HL-60 (cell line): ENCODE measurements at regions not wholly inside any gene's neighbourhood (a gene's known extent, or its start where the extent isn't known, plus 50 kb on each side); places are given as distances from the start of the nearest gene placed in this dataset.

ENCODE experiments used
- DNase-seq, 2 experiments: peaks; one replicate each; pipeline ENCODE4 v3.0.0-alpha.2; 2010 to 2020; ENCODE audit warnings: low read depth in 1 of 2, low spot score in 1 of 2
- H3K27ac ChIP-seq: fragments of 250-450 bp; sonication (Bioruptor Pico); replicated peaks from 2 replicates; pipeline ENCODE4 v1.5.1; 2020; ENCODE audit warnings: mild to moderate bottlenecking, moderate library complexity
- H3K27me3 ChIP-seq: fragments of 250-450 bp; sonication (Bioruptor Pico); 2 replicates; pipeline ENCODE4 v1.5.1; 2021; ENCODE audit warnings: mild to moderate bottlenecking, moderate library complexity; ENCODE audit not compliant: insufficient read depth, poor library complexity, severe bottlenecking
- H3K4me3 ChIP-seq: replicated peaks from 2 replicates; pipeline ENCODE4 v1.5.1; 2011; ENCODE audit warnings: mild to moderate bottlenecking, control low read depth, low read length; ENCODE audit not compliant: insufficient read depth
- GABPA ChIP-seq: IDR thresholded peaks from 2 replicates; pipeline ENCODE4 v1.6.1; 2012; ENCODE audit warnings: low read depth
- POLR2AphosphoS5 ChIP-seq: IDR thresholded peaks from 2 replicates; pipeline ENCODE4 v1.6.1; 2012; ENCODE audit warnings: low read depth
- SPI1 ChIP-seq: IDR thresholded peaks from 2 replicates; pipeline ENCODE4 v1.6.1; 2012; ENCODE audit warnings: low read depth, mild to moderate bottlenecking, borderline replicate concordance
- TF ChIP-seq, protein P1 (sequence below): IDR thresholded peaks from 2 replicates; pipeline ENCODE4 v1.6.1; 2012; ENCODE audit warnings: low read depth; ENCODE audit not compliant: insufficient replicate concordance
- TF ChIP-seq, protein P2 (sequence below): IDR thresholded peaks from one replicate; pipeline ENCODE4 v1.5.1; 2011; ENCODE audit warnings: low read length, control low read depth, inconsistent platforms; ENCODE audit not compliant: insufficient read depth

DNA sequence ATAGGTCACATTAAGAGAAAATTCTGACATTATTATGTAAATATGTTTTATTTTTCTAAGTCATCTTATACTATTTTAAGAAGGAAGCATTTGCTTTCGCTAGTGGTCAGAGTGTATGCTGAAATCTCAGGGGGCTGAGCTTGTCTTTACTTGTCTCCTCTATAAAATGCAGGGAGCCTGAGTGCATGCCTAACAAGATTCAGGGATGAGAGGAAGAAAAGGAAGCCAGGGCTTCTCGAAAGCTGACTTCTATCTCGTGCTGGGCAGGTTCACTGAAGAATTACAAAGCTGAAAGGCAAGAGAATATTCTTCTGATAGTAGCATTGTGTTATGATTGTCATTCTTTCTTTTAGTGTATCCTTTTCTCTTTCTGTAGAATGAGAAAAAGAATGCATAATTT lies 467.4 kb downstream of the SOX11 start:
- no peak overlapping the region for H3K27ac ChIP-seq
- no peak for DNase-seq
- TF ChIP-seq, protein P1, sequence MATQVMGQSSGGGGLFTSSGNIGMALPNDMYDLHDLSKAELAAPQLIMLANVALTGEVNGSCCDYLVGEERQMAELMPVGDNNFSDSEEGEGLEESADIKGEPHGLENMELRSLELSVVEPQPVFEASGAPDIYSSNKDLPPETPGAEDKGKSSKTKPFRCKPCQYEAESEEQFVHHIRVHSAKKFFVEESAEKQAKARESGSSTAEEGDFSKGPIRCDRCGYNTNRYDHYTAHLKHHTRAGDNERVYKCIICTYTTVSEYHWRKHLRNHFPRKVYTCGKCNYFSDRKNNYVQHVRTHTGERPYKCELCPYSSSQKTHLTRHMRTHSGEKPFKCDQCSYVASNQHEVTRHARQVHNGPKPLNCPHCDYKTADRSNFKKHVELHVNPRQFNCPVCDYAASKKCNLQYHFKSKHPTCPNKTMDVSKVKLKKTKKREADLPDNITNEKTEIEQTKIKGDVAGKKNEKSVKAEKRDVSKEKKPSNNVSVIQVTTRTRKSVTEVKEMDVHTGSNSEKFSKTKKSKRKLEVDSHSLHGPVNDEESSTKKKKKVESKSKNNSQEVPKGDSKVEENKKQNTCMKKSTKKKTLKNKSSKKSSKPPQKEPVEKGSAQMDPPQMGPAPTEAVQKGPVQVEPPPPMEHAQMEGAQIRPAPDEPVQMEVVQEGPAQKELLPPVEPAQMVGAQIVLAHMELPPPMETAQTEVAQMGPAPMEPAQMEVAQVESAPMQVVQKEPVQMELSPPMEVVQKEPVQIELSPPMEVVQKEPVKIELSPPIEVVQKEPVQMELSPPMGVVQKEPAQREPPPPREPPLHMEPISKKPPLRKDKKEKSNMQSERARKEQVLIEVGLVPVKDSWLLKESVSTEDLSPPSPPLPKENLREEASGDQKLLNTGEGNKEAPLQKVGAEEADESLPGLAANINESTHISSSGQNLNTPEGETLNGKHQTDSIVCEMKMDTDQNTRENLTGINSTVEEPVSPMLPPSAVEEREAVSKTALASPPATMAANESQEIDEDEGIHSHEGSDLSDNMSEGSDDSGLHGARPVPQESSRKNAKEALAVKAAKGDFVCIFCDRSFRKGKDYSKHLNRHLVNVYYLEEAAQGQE = no peak
- TF ChIP-seq GABPA (no peak), SPI1 (no peak), POLR2AphosphoS5 (no peak)
- TF ChIP-seq, protein P2, sequence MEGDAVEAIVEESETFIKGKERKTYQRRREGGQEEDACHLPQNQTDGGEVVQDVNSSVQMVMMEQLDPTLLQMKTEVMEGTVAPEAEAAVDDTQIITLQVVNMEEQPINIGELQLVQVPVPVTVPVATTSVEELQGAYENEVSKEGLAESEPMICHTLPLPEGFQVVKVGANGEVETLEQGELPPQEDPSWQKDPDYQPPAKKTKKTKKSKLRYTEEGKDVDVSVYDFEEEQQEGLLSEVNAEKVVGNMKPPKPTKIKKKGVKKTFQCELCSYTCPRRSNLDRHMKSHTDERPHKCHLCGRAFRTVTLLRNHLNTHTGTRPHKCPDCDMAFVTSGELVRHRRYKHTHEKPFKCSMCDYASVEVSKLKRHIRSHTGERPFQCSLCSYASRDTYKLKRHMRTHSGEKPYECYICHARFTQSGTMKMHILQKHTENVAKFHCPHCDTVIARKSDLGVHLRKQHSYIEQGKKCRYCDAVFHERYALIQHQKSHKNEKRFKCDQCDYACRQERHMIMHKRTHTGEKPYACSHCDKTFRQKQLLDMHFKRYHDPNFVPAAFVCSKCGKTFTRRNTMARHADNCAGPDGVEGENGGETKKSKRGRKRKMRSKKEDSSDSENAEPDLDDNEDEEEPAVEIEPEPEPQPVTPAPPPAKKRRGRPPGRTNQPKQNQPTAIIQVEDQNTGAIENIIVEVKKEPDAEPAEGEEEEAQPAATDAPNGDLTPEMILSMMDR = no peak
- H3K4me3 ChIP-seq = no peak overlapping the region
- no peaks in the 10 kb centered on the region for H3K27me3 ChIP-seq

DNA sequence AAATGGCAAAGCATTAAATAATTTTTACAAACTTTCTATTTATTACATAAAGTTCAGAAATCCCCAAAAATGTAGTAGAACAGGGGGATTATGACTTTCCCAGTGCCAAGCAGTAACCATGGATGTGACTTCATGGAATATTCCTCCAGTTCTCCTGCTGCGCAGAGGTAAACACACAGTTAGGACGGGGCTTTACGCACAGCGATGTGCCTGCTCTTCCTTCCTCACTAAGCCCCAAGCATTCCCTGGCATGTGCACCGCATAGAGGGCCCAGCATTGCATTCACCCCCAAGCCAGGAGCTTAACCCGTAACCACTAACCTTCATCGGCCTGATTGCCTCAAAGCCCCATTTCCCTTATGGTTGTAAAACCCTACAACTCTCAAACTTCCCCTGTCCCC lies 471.7 kb downstream of the SOX11 start:
- Histone ChIP-seq H3K27me3 (no peaks in the 10 kb centered on the region), H3K4me3 (no peak overlapping the region), H3K27ac (no peak overlapping the region)
- DNase-seq = no peak
- TF ChIP-seq, protein P2 = no peak
- TF ChIP-seq POLR2AphosphoS5 (no peak), GABPA (no peak), SPI1 (no peak)
- TF ChIP-seq, protein P1 = no peak

DNA sequence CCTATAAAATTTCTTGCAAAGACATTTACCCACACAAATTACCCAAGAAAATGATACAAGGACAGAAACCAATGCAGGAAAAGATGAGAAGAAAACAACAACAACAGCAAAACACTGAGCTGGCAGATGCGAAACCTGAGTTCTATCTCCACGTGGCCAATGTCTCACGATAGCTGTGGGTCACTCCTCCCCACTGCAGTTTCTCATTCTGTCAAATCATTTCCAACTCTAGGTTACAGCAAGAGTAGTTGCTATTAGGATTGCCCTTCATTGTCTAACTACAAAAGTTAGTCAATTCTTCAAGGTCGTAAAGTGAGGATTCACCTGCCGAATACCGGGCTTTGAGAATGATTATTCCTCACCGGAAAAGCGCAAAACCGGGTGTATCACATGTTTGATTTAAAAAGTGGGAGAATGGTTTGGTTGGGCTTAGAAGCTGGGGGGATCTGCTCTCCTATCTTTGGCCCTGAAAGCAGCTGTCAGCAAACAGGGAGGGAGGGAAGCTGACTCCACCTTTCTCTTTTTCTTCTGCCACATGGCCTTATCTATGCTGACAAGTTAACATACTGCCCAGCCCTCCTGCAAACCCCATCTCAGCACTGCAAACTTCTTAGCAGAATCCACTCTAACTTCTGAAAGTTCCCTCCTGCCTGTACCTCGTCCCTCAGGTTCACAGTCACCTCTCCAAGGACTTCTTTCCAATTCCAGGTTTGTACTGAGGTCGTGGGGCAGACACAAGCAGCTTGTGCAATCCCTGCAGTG lies 473.0 kb downstream of the SOX11 start:
- Histone ChIP-seq H3K27me3 (no peaks in the 10 kb centered on the region), H3K27ac (no peak overlapping the region), H3K4me3 (no peak overlapping the region)
- DNase-seq = no peak
- TF ChIP-seq POLR2AphosphoS5 (no peak), SPI1 (no peak), GABPA (no peak)
- TF ChIP-seq, protein P1 = no peak
- TF ChIP-seq, protein P2 = no peak
